Activated naive CD4-positive, alpha-beta T cell treated with anti-CD3 and anti-CD28 coated beads, Interleukin-2, amount 50 U/mL, for 24 hours (primary cell): ENCODE measurements at regions not wholly inside any gene's neighbourhood (a gene's known extent, or its start where the extent isn't known, plus 50 kb on each side); places are given as distances from the start of the nearest gene placed in this dataset.

Experiments
- H3K27ac Mint-ChIP-seq: one replicate; pipeline ENCODE4 v1.8.0; 2021; ENCODE audit warnings: mild to moderate bottlenecking, mixed read lengths
- H3K27me3 Mint-ChIP-seq: one replicate; pipeline ENCODE4 v1.8.0; 2021; ENCODE audit warnings: mixed read lengths
- H3K36me3 Mint-ChIP-seq: one replicate; pipeline ENCODE4 v1.8.0; 2021; ENCODE audit warnings: mixed read lengths
- H3K4me1 Mint-ChIP-seq: one replicate; pipeline ENCODE4 v1.8.0; 2021; ENCODE audit warnings: mixed read lengths
- H3K4me3 Mint-ChIP-seq: one replicate; pipeline ENCODE4 v1.8.0; 2021; ENCODE audit warnings: mild to moderate bottlenecking, mixed read lengths
- H3K9me3 Mint-ChIP-seq: one replicate; pipeline ENCODE4 v1.8.0; 2021; ENCODE audit warnings: mixed read lengths

DNA sequence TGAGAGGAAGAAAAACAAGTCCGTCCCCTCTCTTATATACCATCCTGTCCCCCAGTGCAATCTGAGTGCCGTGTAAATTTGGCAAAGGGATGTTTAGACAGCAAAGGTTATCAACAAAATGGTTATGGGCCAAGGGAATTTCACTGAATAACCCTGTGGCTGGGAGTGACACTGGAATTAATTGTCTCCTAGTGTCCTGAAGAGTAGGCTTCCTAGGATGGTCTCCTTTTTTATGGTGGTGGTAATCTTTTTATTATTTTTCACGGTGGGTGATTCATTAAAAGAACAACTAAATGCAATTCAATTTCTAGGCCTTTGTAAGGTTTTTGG is 244.2 kb downstream of the PIK3R1 start:
- Mint-ChIP-seq H3K4me3 (no peak overlapping the region), H3K4me1 (peaks cover 20% of the 10 kb centered on the region), H3K27ac (no peak overlapping the region), H3K27me3 (no peaks in the 10 kb centered on the region), H3K9me3 (no peaks in the 10 kb centered on the region), H3K36me3 (no peaks in the 10 kb centered on the region)

DNA sequence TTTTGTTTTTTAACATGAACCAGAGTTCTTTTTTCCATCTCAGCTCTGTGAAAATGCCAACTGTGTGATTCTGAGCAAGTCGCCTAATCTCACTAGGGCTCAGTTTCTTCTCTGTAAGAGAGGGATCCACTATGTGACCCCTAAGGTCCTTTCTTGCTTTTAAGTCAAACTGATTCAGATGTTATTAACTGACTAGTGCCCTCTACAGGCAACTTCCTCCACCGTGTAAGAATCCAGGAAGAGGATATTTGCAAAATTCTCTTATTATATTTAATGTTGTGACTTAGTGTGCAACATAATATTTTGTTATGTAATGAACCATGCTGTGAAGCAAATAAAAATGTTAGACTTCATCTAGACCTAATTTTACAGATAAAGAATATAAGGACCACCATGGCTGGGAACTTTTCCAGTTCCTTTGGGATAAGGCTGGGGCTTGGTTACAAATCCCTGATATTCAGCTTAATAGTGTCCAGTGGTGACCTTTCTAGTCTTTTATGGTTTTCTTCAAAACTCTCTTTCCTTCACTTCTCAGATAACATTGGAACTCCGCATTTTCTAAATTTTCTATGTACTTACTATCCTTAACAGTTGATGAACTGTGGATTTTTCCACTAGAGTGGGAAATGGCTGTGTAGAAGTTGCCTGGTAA is 244.7 kb downstream of the PIK3R1 start:
- Mint-ChIP-seq H3K27me3 (no peaks in the 10 kb centered on the region), H3K36me3 (no peaks in the 10 kb centered on the region), H3K9me3 (no peaks in the 10 kb centered on the region), H3K27ac (no peak overlapping the region), H3K4me3 (no peak overlapping the region), H3K4me1 (peaks cover 20% of the 10 kb centered on the region)

DNA sequence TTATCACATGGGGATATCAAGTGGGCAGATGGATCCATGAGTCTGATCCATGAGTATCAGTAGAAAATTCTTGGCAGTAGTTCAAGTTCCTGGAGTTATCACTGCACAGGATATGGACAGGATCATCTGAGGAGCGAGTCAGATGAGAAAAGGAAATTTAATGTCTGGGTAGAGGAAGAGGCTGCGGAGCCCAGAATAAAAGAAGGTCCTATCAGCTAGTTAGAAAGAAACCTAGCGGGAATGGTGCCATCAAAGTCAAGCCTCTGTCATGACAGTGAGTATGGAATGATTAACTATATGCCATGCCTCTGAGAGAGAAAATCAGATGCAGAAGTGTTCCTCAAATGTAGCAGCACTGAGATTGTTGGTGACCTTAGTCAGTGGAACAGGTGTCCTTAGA is 248.1 kb downstream of the PIK3R1 start:
- no peaks in the 10 kb centered on the region for H3K36me3 Mint-ChIP-seq
- H3K27me3 Mint-ChIP-seq, result no peaks in the 10 kb centered on the region

DNA sequence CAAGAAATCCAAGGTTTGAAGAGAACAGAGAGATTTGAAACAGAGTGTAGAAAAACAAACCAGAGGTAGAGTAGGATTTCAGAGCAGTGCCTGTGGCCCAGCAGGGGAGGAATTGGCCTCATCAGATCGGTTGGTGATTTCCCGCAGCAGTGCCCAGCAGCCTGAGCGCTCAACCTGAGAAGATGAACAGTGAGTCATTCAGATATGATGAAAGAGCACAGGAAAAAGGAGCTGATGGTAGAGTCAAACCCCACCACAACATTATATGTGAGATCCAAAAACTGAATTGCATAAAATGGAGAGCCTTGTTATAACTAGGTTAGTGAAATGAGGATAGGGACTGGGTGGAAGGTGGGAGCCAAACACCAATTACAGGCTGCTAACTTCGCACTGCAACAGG is 248.9 kb downstream of the PIK3R1 start:
- Mint-ChIP-seq H3K36me3 (no peaks in the 10 kb centered on the region), H3K4me1 (peaks cover 4% of the 10 kb centered on the region), H3K9me3 (no peaks in the 10 kb centered on the region), H3K4me3 (no peak overlapping the region), H3K27ac (no peak overlapping the region), H3K27me3 (no peaks in the 10 kb centered on the region)

More for the DNA sequence above, 248.1 kb downstream of the PIK3R1 start:
- no peak overlapping the region for H3K27ac Mint-ChIP-seq
- peaks cover 10% of the 10 kb centered on the region for H3K4me1 Mint-ChIP-seq
- no peaks in the 10 kb centered on the region for H3K9me3 Mint-ChIP-seq
- no peak overlapping the region for H3K4me3 Mint-ChIP-seq

DNA sequence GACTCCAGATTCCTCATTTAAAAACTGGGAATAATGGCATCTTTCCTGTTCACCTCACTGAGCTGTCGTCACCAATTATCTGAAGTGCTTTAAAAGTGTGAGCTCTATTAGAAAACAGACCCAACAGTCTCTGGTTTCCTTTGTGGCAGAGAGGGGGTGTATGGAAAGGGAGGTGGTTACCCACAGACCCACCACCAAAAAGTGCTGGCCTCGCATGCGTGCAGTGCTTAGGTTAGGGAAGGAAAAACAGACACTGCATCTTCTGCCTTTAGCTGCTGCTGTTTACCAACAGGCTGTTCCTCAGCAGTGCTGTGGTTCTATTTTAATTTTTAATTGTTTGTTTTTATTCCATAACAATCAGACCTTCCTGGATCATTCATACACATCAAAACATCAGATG is 249.6 kb downstream of the PIK3R1 start:
- Mint-ChIP-seq H3K9me3 (no peaks in the 10 kb centered on the region), H3K27ac (no peak overlapping the region), H3K27me3 (no peaks in the 10 kb centered on the region), H3K36me3 (no peaks in the 10 kb centered on the region), H3K4me1 (peaks cover 1% of the 10 kb centered on the region), H3K4me3 (no peak overlapping the region)

DNA sequence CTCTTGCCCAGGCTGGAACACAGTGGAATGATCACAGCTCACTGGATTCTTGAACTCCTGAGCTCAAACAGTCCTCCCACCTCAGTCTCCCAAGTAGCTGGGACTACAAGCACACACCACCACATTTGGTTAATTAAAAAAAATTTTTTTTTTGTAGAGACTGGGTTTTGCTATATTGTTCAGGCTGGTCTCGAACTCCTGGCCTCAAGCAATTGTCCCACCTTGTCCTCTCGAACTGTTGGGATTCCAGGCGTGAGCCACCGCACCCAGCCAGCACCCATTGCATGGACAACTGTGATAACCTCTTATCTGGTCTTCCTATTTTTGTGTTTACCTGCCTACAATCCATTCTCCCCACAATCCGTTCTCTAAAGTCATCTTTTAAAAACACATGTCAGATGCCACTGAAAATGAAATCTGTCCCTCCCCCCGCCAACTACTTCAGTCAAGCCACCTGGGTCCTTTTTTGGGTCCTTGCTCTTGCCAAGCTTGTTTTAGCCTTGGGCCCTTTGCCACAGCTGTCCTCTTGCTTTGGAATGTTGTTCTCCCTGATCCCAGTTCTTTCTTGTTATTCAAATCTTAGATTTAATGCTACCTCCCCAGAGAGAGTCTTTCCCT is 250.5 kb downstream of the PIK3R1 start:
- H3K4me1 Mint-ChIP-seq, result no peaks in the 10 kb centered on the region
- no peak overlapping the region for H3K27ac Mint-ChIP-seq
- H3K9me3 Mint-ChIP-seq, result no peaks in the 10 kb centered on the region
- no peak overlapping the region for H3K4me3 Mint-ChIP-seq
- no peaks in the 10 kb centered on the region for H3K36me3 Mint-ChIP-seq
- no peaks in the 10 kb centered on the region for H3K27me3 Mint-ChIP-seq

DNA sequence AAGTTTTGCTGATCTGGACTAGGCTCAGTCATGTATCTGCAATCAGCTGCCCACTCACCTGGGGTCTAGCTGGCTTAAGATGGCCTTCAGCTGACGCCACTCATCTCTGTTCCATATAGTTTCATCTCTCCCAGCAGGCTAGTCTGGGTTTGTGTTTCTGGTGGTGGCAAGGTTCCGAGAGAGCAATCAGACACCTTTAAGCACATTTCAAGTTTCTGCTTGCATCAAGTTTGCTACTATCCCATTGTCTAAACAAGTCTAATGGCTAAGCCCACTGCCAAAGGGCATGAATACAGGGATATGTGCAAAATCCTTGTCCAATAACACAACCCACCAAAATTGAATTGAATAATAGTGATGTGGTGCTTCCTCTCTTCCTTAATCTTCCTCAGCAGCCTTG is 251.7 kb downstream of the PIK3R1 start:
- Mint-ChIP-seq H3K4me3 (no peak overlapping the region), H3K27me3 (no peaks in the 10 kb centered on the region), H3K9me3 (no peaks in the 10 kb centered on the region), H3K27ac (no peak overlapping the region), H3K4me1 (no peaks in the 10 kb centered on the region), H3K36me3 (no peaks in the 10 kb centered on the region)

DNA sequence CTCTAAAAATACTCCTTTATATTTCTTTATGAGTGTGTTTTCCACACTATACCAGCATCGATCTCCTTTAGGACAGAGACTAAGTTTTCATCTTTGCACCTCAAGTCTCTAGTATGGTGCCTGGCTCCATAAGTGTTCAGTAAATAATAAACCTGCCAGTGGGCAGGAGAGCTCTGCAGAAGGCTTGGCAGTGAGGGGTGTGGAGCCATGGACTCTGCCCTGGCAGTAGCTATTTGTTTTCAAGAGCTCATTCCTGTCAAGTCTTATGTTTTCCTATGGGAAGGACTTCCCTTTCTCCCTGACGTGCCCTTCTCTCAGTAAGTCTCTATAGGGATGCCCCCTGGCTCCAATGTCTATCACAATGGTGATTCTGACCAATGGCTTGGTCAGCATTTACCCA is 252.2 kb downstream of the PIK3R1 start:
- H3K27ac Mint-ChIP-seq, result no peak overlapping the region
- H3K36me3 Mint-ChIP-seq, result no peaks in the 10 kb centered on the region
- no peaks in the 10 kb centered on the region for H3K27me3 Mint-ChIP-seq
- H3K9me3 Mint-ChIP-seq, result no peaks in the 10 kb centered on the region
- H3K4me3 Mint-ChIP-seq, result no peak overlapping the region
- no peaks in the 10 kb centered on the region for H3K4me1 Mint-ChIP-seq

DNA sequence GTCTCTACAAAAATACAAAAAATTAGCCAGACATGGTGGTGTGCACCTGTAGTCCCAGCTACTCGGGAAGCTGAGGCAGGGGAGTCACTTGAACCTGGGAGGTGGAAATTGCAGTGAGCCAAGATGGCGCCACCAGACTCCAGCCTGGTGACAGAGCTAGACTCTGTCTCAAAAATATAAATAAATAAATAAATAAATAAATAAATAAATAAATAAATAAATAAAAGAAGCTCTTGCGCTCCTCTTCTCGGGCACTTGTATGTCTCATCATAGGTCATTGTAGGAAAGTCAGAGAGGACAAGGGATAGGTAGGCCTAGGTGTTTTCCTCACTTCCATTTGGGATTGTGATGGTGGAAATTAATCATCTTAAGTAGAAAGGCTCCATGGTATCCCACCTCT is 252.8 kb downstream of the PIK3R1 start:
- Mint-ChIP-seq H3K27ac (no peak overlapping the region), H3K9me3 (no peaks in the 10 kb centered on the region), H3K36me3 (no peaks in the 10 kb centered on the region), H3K4me1 (no peaks in the 10 kb centered on the region), H3K4me3 (no peak overlapping the region), H3K27me3 (no peaks in the 10 kb centered on the region)

DNA sequence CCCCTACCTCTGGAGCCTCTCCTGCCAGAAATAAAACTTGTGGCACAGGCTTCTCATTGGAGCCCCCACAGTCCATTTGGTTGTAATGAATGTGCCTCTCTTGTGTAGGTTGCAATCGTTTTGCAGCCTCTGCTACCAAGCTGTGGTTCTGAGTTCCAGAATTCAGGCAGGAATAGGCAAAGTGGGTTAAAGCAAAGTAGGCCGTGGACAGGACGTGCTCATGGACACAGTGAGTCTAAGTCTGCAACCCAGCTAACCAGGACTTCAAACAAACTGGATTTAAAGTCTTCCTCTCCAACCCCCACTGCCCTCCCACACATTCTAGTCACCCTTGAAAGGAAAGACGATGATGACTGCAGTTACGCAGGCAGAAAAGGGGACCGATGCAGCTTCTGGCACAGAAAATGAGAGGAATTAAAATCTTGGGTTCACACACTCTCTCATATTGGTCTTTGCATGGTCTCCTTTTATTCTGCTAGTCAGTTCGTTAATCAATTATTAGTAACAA is 260.0 kb downstream of the PIK3R1 start:
- Mint-ChIP-seq H3K27me3 (no peaks in the 10 kb centered on the region), H3K4me3 (no peak overlapping the region), H3K4me1 (no peaks in the 10 kb centered on the region), H3K27ac (no peak overlapping the region), H3K36me3 (no peaks in the 10 kb centered on the region), H3K9me3 (no peaks in the 10 kb centered on the region)

DNA sequence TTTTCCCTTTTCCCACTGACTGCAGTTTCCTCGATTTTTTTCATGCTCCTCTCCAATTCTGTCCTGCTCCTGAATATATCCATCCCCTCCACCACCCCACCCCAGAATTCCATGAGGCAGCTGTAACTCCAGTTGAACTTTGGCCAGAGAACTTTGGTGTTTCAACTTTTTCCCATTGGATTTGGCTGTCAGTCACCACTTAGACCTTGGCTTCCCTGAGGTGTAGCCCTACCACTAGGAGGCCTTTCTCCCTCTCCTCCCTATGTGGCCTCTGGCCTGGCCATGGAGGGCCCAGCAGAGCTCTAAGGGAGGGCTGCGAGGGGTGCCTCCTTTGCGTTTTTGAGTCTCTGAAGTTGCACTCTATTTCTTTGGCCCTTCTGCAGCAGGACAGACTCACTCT is 261.3 kb downstream of the PIK3R1 start:
- Mint-ChIP-seq H3K27me3 (no peaks in the 10 kb centered on the region), H3K4me1 (no peaks in the 10 kb centered on the region), H3K27ac (no peak overlapping the region), H3K36me3 (no peaks in the 10 kb centered on the region), H3K9me3 (no peaks in the 10 kb centered on the region), H3K4me3 (no peak overlapping the region)

DNA sequence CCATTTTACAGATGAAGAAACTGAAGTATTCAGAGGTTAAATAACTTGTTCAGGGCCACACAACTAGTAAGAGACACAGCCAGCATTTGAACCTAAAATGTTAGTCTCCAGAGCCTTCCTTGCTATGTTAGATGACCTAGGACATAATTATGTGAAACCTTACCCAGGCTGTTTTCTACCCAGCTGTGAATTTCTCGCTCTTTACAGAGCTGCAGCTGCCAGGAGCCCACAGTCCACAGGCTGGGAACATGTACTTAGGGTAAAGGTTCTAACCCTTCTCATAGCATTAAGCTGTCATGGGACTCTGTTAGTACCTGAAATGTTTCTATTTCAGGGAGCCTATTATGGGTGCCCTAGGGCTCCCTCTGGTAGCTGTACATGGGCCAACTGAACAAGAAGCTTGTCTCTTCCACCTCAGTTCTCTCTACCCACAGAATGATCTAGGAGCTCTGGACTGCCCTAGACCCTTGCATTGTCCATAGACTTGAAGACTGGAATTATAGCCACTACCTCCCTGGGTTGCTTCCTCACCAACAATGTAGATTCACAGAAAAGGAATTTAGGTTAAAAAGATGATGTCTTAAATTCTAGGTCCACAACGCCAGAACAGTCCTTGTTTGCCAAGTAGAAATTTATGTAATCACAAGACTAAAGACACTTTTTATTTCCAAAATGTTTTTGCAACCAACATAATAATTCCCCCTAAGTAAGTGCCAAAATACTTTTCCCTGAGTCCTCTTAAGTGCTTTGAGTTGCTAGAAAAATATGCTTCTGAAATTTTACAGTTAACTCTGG is 262.9 kb downstream of the PIK3R1 start:
- Mint-ChIP-seq H3K36me3 (no peaks in the 10 kb centered on the region), H3K4me1 (no peaks in the 10 kb centered on the region), H3K4me3 (no peak overlapping the region), H3K27me3 (no peaks in the 10 kb centered on the region), H3K9me3 (no peaks in the 10 kb centered on the region), H3K27ac (no peak overlapping the region)

DNA sequence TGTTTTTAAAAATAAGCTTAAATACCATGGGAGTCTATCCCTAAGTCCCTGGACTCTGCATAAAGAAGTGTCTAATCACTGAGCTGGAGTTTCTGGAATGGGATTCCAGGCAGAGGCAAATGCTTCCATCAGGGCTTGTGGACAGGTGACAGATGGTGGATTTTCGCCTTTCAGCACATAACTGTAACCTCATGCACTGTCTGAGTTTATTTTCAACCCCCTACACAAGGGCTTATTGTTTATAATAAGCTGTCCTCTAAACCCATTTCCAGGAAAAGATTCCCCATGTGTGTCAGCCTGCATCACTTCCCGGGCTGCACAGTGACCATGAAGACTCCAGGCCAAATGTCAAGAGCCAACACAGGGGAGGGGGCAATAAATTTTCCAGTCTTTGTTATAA is 264.0 kb downstream of the PIK3R1 start:
- H3K4me3 Mint-ChIP-seq, result no peak overlapping the region
- H3K9me3 Mint-ChIP-seq, result no peaks in the 10 kb centered on the region
- no peaks in the 10 kb centered on the region for H3K27me3 Mint-ChIP-seq
- H3K27ac Mint-ChIP-seq, result no peak overlapping the region
- no peaks in the 10 kb centered on the region for H3K36me3 Mint-ChIP-seq
- no peaks in the 10 kb centered on the region for H3K4me1 Mint-ChIP-seq

DNA sequence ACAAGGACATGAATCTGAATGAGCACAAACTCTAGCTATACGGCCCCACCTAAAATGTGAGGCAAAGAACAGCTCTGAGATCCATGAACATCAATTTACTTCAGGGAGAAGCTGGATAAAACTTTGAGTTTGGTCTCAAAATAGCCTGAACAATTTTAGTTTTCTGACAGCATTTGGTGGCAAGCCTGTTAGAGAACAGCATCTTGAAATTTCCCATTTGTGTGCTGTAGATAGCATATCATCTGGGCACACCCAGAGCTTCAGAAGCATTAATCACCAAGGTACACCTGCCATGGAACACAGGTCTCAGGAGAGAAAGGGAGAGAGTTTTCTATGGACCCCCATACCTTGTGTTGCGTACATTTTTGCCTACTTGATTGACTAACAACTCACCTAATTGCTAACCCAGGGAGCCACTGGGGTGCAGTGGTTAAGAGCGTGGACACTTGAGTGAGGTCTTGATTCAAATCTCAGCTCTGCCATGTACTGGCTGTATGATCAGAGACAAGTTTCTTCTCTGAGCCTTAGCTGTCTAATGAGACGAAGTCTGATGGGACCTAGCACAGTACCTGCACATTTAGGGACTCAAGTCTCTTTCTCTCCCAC is 264.9 kb downstream of the PIK3R1 start:
- no peak overlapping the region for H3K4me3 Mint-ChIP-seq
- no peaks in the 10 kb centered on the region for H3K9me3 Mint-ChIP-seq
- H3K27ac Mint-ChIP-seq, result no peak overlapping the region
- H3K27me3 Mint-ChIP-seq, result no peaks in the 10 kb centered on the region
- no peaks in the 10 kb centered on the region for H3K4me1 Mint-ChIP-seq
- H3K36me3 Mint-ChIP-seq, result no peaks in the 10 kb centered on the region

DNA sequence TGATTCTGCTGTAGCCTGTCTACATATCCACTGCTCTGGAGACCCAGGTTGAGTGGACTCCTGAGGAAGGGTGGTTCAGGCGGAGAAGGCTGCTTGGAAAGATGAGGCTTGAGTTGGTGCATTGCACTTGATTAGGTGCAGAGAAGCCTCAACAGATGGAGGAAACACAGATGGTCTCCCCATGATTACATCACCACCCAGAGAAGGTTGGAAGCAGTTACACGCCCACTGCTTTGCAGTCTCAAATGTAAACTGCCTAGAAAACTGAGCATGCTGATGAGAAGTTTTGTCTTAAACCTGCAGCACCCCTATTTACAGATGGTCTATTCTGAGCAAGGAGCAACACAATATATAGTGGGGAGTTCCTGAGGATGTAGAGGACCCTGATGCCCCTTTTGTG is 266.6 kb downstream of the PIK3R1 start:
- Mint-ChIP-seq H3K36me3 (no peaks in the 10 kb centered on the region), H3K9me3 (no peaks in the 10 kb centered on the region), H3K27me3 (no peaks in the 10 kb centered on the region), H3K4me1 (no peaks in the 10 kb centered on the region), H3K4me3 (no peak overlapping the region), H3K27ac (no peak overlapping the region)
